ENCODE measurements at regions not wholly inside any gene's neighbourhood (a gene's known extent, or its start where the extent isn't known, plus 50 kb on each side); places are given as distances from the start of the nearest gene placed in this dataset.
"Not testable (repeated sequence)": the region's sequence is repeated elsewhere in the genome, so short reads cannot be mapped to it uniquely, and the experiment has no call there.

GRCh38 chr11:116325247-116325646 lies 447.5 kb downstream of the BUD13 start:
- Histone ChIP-seq H3K36me3 (ENCODE audit: control insufficient read depth, insufficient read depth, low read length) (no peaks in the 10 kb centered on the region), H2AFZ (ENCODE audit: low read length) (no peak overlapping the region), H3K9me3 (ENCODE audit: control insufficient read depth, insufficient read depth, low read depth, low read length) (no peaks in the 10 kb centered on the region), H3K4me1 (ENCODE audit: control insufficient read depth, extremely low read depth, insufficient read depth, low read length) (no peaks in the 10 kb centered on the region), H3K79me2 (ENCODE audit: control insufficient read depth, insufficient read depth, low read length) (no peaks in the 10 kb centered on the region), H3K4me2 (ENCODE audit: extremely low read depth, insufficient read depth, low read length) (no peak overlapping the region), H3K27me3 (ENCODE audit: control insufficient read depth, insufficient read depth, low read length) (no peaks in the 10 kb centered on the region), H4K20me1 (ENCODE audit: control insufficient read depth, extremely low read depth, insufficient read depth, low read length) (no peaks in the 10 kb centered on the region), H3K27ac (ENCODE audit: insufficient read depth, low read length) (no peak overlapping the region), H3K9ac (ENCODE audit: insufficient read depth, low read length) (no peak overlapping the region), H3K4me3 (replicated peaks in 1 of 4; ENCODE audit: control extremely low read depth in 1 of 4, insufficient read depth in 1 of 4, low read depth in 3 of 4, low read length in 4 of 4) (no peak overlapping the region)
- no peak for DNase-seq (ENCODE audit: low read depth in 2 of 2)
- TF ChIP-seq CTCF (conservative IDR thresholded peaks at IDR 0.05 in 1 of 2, IDR thresholded peaks at IDR 0.05 in 1 of 2; ENCODE audit: low read depth in 1 of 2, low read length in 2 of 2) (no peak), EZH2 (IDR thresholded peaks at IDR 0.05; ENCODE audit: low read length, missing control alignments) (no peak)

- not testable (repeated sequence) for H3K79me2 ChIP-seq (ENCODE audit: control insufficient read depth, insufficient read depth, low read length); H4K20me1 ChIP-seq (ENCODE audit: control insufficient read depth, extremely low read depth, insufficient read depth, low read length); H3K27ac ChIP-seq (ENCODE audit: insufficient read depth, low read length); H3K27me3 ChIP-seq (ENCODE audit: control insufficient read depth, insufficient read depth, low read length); H3K4me3 ChIP-seq (replicated peaks in 1 of 4; ENCODE audit: control extremely low read depth in 1 of 4, insufficient read depth in 1 of 4, low read depth in 3 of 4, low read length in 4 of 4); H3K36me3 ChIP-seq (ENCODE audit: control insufficient read depth, insufficient read depth, low read length); H3K4me2 ChIP-seq (ENCODE audit: extremely low read depth, insufficient read depth, low read length); H2AFZ ChIP-seq (ENCODE audit: low read length); H3K9ac ChIP-seq (ENCODE audit: insufficient read depth, low read length); H3K4me1 ChIP-seq (ENCODE audit: control insufficient read depth, extremely low read depth, insufficient read depth, low read length); DNase-seq (ENCODE audit: low read depth in 2 of 2); H3K9me3 ChIP-seq (ENCODE audit: control insufficient read depth, insufficient read depth, low read depth, low read length)
These were observed 448.7 kb downstream of the BUD13 start for GRCh38 chr11:116324077-116324476.

GRCh38 chr11:116317212-116317611 lies 455.6 kb downstream of the BUD13 start:
- H3K4me3 ChIP-seq (replicated peaks in 1 of 4; ENCODE audit: control extremely low read depth in 1 of 4, insufficient read depth in 1 of 4, low read depth in 3 of 4, low read length in 4 of 4) = no peak overlapping the region
- no peak overlapping the region for H3K27ac ChIP-seq (ENCODE audit: insufficient read depth, low read length)
- no peak for DNase-seq (ENCODE audit: low read depth in 2 of 2)
- no peaks in the 10 kb centered on the region for H4K20me1 ChIP-seq (ENCODE audit: control insufficient read depth, extremely low read depth, insufficient read depth, low read length)
- no peaks in the 10 kb centered on the region for H3K79me2 ChIP-seq (ENCODE audit: control insufficient read depth, insufficient read depth, low read length)
- no peaks in the 10 kb centered on the region for H3K27me3 ChIP-seq (ENCODE audit: control insufficient read depth, insufficient read depth, low read length)
- TF ChIP-seq EZH2 (IDR thresholded peaks at IDR 0.05; ENCODE audit: low read length, missing control alignments) (no peak), CTCF (conservative IDR thresholded peaks at IDR 0.05 in 1 of 2, IDR thresholded peaks at IDR 0.05 in 1 of 2; ENCODE audit: low read depth in 1 of 2, low read length in 2 of 2) (no peak)
- H3K4me2 ChIP-seq (ENCODE audit: extremely low read depth, insufficient read depth, low read length) = no peak overlapping the region
- no peaks in the 10 kb centered on the region for H3K4me1 ChIP-seq (ENCODE audit: control insufficient read depth, extremely low read depth, insufficient read depth, low read length)
- H2AFZ ChIP-seq (ENCODE audit: low read length) = no peak overlapping the region
- no peaks in the 10 kb centered on the region for H3K9me3 ChIP-seq (ENCODE audit: control insufficient read depth, insufficient read depth, low read depth, low read length)
- H3K36me3 ChIP-seq (ENCODE audit: control insufficient read depth, insufficient read depth, low read length) = no peaks in the 10 kb centered on the region
- H3K9ac ChIP-seq (ENCODE audit: insufficient read depth, low read length) = no peak overlapping the region

- no peaks in the 10 kb centered on the region for H3K79me2 ChIP-seq (ENCODE audit: control insufficient read depth, insufficient read depth, low read length)
- no peak for TF ChIP-seq CTCF (conservative IDR thresholded peaks at IDR 0.05 in 1 of 2, IDR thresholded peaks at IDR 0.05 in 1 of 2; ENCODE audit: low read depth in 1 of 2, low read length in 2 of 2)
- TF ChIP-seq EZH2 (IDR thresholded peaks at IDR 0.05; ENCODE audit: low read length, missing control alignments) = no peak
- no peak overlapping the region for H3K4me2 ChIP-seq (ENCODE audit: extremely low read depth, insufficient read depth, low read length)
- H3K9me3 ChIP-seq (ENCODE audit: control insufficient read depth, insufficient read depth, low read depth, low read length) = no peaks in the 10 kb centered on the region
- H3K27me3 ChIP-seq (ENCODE audit: control insufficient read depth, insufficient read depth, low read length) = no peaks in the 10 kb centered on the region
- no peak overlapping the region for H3K4me3 ChIP-seq (replicated peaks in 1 of 4; ENCODE audit: control extremely low read depth in 1 of 4, insufficient read depth in 1 of 4, low read depth in 3 of 4, low read length in 4 of 4)
- H2AFZ ChIP-seq (ENCODE audit: low read length) = no peak overlapping the region
- no peak overlapping the region for H3K9ac ChIP-seq (ENCODE audit: insufficient read depth, low read length)
- DNase-seq (ENCODE audit: low read depth in 2 of 2) = no peak
- H3K4me1 ChIP-seq (ENCODE audit: control insufficient read depth, extremely low read depth, insufficient read depth, low read length) = no peaks in the 10 kb centered on the region
- H3K36me3 ChIP-seq (ENCODE audit: control insufficient read depth, insufficient read depth, low read length) = no peaks in the 10 kb centered on the region
- no peak overlapping the region for H3K27ac ChIP-seq (ENCODE audit: insufficient read depth, low read length)
- H4K20me1 ChIP-seq (ENCODE audit: control insufficient read depth, extremely low read depth, insufficient read depth, low read length) = no peaks in the 10 kb centered on the region
These were observed 458.8 kb downstream of the BUD13 start for GRCh38 chr11:116314006-116314405.
